ENCODE measurements at regions not wholly inside any gene's neighbourhood (a gene's known extent, or its start where the extent isn't known, plus 50 kb on each side); places are given as distances from the start of the nearest gene placed in this dataset.

DNA sequence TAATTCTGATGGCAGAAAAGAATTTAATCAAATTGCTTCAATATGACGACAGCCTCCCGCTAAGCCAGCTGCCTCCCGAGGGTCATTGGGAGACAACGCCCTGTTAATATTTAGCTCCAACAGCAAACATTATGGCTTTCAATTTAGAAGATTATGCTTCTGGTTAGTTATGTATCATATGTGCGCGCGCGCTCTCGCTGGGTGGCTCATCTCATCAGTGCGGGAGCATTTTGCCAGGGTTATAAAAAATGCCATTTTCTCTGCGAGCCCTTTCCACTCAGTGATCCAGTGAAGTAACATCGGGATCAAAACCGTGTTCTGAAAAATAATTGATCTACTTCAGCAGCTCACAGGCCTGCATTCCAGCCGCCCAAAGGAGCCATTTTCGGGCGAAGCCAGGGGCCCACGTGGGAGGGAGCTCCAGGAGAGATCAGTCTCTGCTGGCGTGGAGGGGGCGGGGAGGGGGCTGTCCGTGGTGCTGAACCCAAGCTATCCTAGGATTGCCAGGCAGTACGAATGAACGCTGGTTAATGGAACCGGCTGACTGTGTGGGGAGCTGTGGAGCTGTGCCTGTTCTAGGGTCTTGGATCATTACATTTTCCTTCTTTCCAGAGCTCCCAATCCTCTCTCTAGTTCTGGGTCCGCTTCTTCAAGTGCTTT, 219.1 kb upstream of the ZC3H12A start:
- no peak overlapping the region for H3K4me3 ChIP-seq (ENCODE audit: low read depth, low read length)
- TF ChIP-seq, protein P1, sequence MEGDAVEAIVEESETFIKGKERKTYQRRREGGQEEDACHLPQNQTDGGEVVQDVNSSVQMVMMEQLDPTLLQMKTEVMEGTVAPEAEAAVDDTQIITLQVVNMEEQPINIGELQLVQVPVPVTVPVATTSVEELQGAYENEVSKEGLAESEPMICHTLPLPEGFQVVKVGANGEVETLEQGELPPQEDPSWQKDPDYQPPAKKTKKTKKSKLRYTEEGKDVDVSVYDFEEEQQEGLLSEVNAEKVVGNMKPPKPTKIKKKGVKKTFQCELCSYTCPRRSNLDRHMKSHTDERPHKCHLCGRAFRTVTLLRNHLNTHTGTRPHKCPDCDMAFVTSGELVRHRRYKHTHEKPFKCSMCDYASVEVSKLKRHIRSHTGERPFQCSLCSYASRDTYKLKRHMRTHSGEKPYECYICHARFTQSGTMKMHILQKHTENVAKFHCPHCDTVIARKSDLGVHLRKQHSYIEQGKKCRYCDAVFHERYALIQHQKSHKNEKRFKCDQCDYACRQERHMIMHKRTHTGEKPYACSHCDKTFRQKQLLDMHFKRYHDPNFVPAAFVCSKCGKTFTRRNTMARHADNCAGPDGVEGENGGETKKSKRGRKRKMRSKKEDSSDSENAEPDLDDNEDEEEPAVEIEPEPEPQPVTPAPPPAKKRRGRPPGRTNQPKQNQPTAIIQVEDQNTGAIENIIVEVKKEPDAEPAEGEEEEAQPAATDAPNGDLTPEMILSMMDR (IDR thresholded peaks at IDR 0.05; ENCODE audit: insufficient read depth, low read length, missing control alignments): no peak
- ChIA-PET POLR2A (no interaction called here), CTCF (no interaction called here)
- DNase-seq (ENCODE audit: low read depth, low spot score): no peak

DNA sequence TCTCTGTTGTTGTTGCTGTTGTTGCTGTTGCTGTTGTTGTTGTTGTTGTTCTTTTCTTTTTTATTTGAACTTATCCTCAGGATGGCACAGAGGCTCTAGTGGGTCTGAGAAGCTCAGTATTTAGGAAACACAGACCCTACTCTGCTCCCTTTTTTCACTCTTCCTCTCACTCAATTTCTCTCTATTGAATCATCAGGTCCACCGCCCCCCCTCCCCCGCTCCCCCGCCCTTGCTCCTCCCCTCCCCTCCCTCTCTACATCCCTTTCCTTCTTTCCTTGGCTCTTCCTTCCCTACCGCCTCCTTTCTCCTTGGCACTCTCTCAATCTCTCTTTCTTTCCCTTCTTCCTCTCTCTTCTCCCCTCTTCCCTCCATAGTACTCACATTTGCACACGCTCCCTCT, 218.5 kb upstream of the ZC3H12A start:
- TF ChIP-seq, protein P1 (IDR thresholded peaks at IDR 0.05; ENCODE audit: insufficient read depth, low read length, missing control alignments): no peak
- ChIA-PET POLR2A (no interaction called here), CTCF (no interaction called here)
- no peak for DNase-seq (ENCODE audit: low read depth, low spot score)
- H3K4me3 ChIP-seq (ENCODE audit: low read depth, low read length): no peak overlapping the region

DNA sequence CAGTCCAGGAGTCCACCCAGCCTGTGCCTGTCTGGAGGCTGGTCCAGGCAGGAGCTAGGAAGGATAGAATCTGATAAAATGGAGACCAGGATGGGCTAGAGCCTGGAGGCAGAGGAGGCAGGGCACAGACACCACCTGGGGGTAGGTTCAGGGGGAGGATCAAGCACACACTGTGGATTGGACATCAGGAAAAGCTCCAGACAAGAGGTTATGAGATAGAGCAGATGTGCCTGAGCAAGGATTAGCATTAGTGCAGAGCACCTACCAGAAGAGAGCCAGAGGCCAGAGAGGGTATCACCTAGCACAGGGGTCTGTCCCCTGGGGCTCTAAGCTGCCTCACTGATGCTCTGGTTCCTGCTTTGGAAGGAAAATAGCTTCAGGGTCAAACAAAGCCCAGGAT, 216.7 kb upstream of the ZC3H12A start:
- TF ChIP-seq, protein P1 (IDR thresholded peaks at IDR 0.05; ENCODE audit: insufficient read depth, low read length, missing control alignments): no peak
- H3K4me3 ChIP-seq (ENCODE audit: low read depth, low read length): no peak overlapping the region
- no peak for DNase-seq (ENCODE audit: low read depth, low spot score)
- ChIA-PET CTCF (no interaction called here), POLR2A (no interaction called here)

DNA sequence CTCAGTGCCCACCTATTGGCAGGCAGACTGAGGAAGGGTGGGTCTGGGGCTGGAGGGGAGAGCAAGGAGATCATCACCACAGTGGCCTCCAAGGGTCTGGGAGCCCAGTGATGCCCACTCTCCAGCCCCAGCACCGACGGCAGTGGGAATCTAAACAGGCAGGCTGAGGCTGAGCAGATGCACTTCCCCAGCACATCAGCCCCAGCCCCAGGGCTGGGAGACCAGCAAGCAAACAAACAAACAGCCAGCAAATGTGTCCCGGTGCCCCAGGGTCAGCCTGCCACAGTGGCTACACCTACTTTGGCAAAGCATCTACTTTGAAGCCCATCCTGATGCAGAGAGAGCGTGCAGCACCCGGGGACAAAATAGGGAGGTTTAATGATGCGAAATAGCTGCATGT, 216.3 kb upstream of the ZC3H12A start:
- ChIA-PET POLR2A (no interaction called here), CTCF (no interaction called here)
- no peak overlapping the region for H3K4me3 ChIP-seq (ENCODE audit: low read depth, low read length)
- TF ChIP-seq, protein P1 (IDR thresholded peaks at IDR 0.05; ENCODE audit: insufficient read depth, low read length, missing control alignments): no peak
- DNase-seq (ENCODE audit: low read depth, low spot score): no peak

DNA sequence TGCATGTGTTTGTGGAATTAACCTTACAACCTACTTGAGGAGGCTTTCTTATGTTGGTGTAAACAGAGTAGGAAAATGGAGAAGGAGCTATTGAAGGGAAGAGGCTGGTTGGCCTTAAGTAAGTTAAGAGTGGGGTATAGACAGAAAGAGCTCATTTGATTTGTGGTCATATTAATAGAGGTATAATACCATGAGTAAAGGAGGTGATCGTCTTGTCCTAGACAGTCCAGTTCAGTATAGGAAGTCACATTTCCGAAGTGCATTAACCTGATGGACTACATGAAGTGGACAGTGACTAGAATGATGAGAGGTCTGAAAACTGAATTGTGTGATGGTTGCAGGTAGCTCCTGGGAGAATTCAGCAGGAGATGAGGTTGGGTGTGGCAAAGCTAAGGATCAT, 215.4 kb upstream of the ZC3H12A start:
- no peak for DNase-seq (ENCODE audit: low read depth, low spot score)
- no peak overlapping the region for H3K4me3 ChIP-seq (ENCODE audit: low read depth, low read length)
- TF ChIP-seq, protein P1 (IDR thresholded peaks at IDR 0.05; ENCODE audit: insufficient read depth, low read length, missing control alignments): no peak
- CTCF ChIA-PET: no interaction called here
- POLR2A ChIA-PET: no interaction called here

DNA sequence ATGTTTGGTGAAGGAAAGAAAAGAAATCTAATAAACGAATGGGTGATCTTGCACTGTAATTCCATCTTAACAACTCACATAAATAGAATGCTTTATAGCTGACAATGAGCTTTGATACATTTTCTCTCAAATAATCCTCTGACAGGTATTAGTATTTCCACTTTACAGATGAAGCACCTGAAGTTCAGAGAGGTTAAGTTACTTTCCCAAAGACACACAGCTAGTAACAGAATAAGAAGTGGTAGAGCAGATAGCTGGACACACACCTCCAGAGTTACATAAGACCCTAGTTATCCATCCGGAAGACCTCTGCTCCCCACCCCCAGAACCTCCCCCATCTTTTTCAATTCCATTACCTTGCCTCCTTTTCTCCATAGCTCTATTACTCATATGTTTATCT, 213.3 kb upstream of the ZC3H12A start:
- H3K4me3 ChIP-seq (ENCODE audit: low read depth, low read length): no peak overlapping the region
- TF ChIP-seq, protein P1 (IDR thresholded peaks at IDR 0.05; ENCODE audit: insufficient read depth, low read length, missing control alignments): no peak
- DNase-seq (ENCODE audit: low read depth, low spot score): no peak
- ChIA-PET CTCF (no interaction called here), POLR2A (interaction anchor here (0.7 kb wide), 1 partner anchor 11 kb away, joined by 3 read pairs; no protein-coding TSS in a partner anchor)
